NT2/D1 (cell line): ENCODE measurements at regions not wholly inside any gene's neighbourhood (a gene's known extent, or its start where the extent isn't known, plus 50 kb on each side); places are given as distances from the start of the nearest gene placed in this dataset.

ENCODE experiments used
- DNase-seq: peaks from one replicate; pipeline ENCODE4 v3.0.0-alpha.2; 2011; ENCODE audit warnings: low read depth, low spot score
- H3K27me3 ChIP-seq: 2 replicates; pipeline ENCODE4 v1.6.0; 2011; ENCODE audit warnings: mild to moderate bottlenecking; ENCODE audit not compliant: insufficient read length, insufficient read depth
- H3K36me3 ChIP-seq: 2 replicates; pipeline ENCODE4 v1.6.1; 2011; ENCODE audit warnings: mild to moderate bottlenecking, low read length, mixed read lengths; ENCODE audit not compliant: insufficient read depth, insufficient read length
- H3K4me1 ChIP-seq: 2 replicates; pipeline ENCODE4 v1.5.1; 2011; ENCODE audit not compliant: insufficient read depth, insufficient read length
- H3K4me3 ChIP-seq: 2 replicates; pipeline ENCODE4 v1.5.1; 2011; ENCODE audit warnings: low read depth; ENCODE audit not compliant: insufficient read length
- H3K9ac ChIP-seq: 2 replicates; pipeline ENCODE4 v1.6.0; 2011; ENCODE audit warnings: low read depth; ENCODE audit not compliant: insufficient read length
- H3K9me3 ChIP-seq: 2 replicates; pipeline ENCODE4 v1.5.1; 2011; ENCODE audit warnings: mild to moderate bottlenecking, low read length; ENCODE audit not compliant: insufficient read depth
- SUZ12 ChIP-seq: IDR thresholded peaks from 2 replicates; pipeline ENCODE4 v1.6.1; 2011; ENCODE audit not compliant: insufficient read length, insufficient read depth; ENCODE audit errors: extremely low read depth
- YY1 ChIP-seq: IDR thresholded peaks from 2 replicates; pipeline ENCODE4 v1.6.1; 2011; ENCODE audit not compliant: insufficient read length, insufficient read depth
- ZNF274 ChIP-seq: IDR thresholded peaks from 2 replicates; pipeline ENCODE4 v1.6.1; 2011; ENCODE audit warnings: mild to moderate bottlenecking, low read depth, low read length

- Histone ChIP-seq H3K9me3 (no peaks in the 10 kb centered on the region), H3K4me3 (no peak overlapping the region), H3K27me3 (no peaks in the 10 kb centered on the region), H3K36me3 (no peaks in the 10 kb centered on the region), H3K9ac (no peak overlapping the region), H3K4me1 (no peaks in the 10 kb centered on the region)
- TF ChIP-seq SUZ12, result no peak
- TF ChIP-seq YY1, result no peak
- TF ChIP-seq ZNF274, result no peak
- DNase-seq, result no peak
Observed at GRCh38 chr3:102016417-102016816, 167.1 kb downstream of the NFKBIZ start.

GRCh38 chr3:102017784-102018183, 168.5 kb downstream of the NFKBIZ start:
- H3K36me3 ChIP-seq, result no peaks in the 10 kb centered on the region
- TF ChIP-seq YY1, result no peak
- no peak for TF ChIP-seq ZNF274
- no peak for TF ChIP-seq SUZ12
- H3K27me3 ChIP-seq, result no peaks in the 10 kb centered on the region
- H3K9ac ChIP-seq, result no peak overlapping the region
- DNase-seq, result no peak
- H3K4me3 ChIP-seq, result no peak overlapping the region
- no peaks in the 10 kb centered on the region for H3K9me3 ChIP-seq
- H3K4me1 ChIP-seq, result no peaks in the 10 kb centered on the region

GRCh38 chr3:102018551-102018950, 169.2 kb downstream of the NFKBIZ start:
- Histone ChIP-seq H3K9me3 (no peaks in the 10 kb centered on the region), H3K4me3 (no peak overlapping the region), H3K4me1 (no peaks in the 10 kb centered on the region), H3K27me3 (no peaks in the 10 kb centered on the region), H3K9ac (no peak overlapping the region), H3K36me3 (no peaks in the 10 kb centered on the region)
- DNase-seq, result no peak
- TF ChIP-seq SUZ12 (no peak), ZNF274 (no peak), YY1 (no peak)

GRCh38 chr3:102020735-102021134, 171.4 kb downstream of the NFKBIZ start:
- H3K9me3 ChIP-seq, result no peaks in the 10 kb centered on the region
- no peaks in the 10 kb centered on the region for H3K36me3 ChIP-seq
- no peak overlapping the region for H3K4me3 ChIP-seq
- no peak overlapping the region for H3K9ac ChIP-seq
- no peak for DNase-seq
- H3K4me1 ChIP-seq, result no peaks in the 10 kb centered on the region
- TF ChIP-seq SUZ12 (no peak), ZNF274 (no peak), YY1 (no peak)
- H3K27me3 ChIP-seq, result no peaks in the 10 kb centered on the region

GRCh38 chr3:102024270-102024904, 175.1 kb downstream of the NFKBIZ start:
- no peaks in the 10 kb centered on the region for H3K4me1 ChIP-seq
- H3K9ac ChIP-seq, result no peak overlapping the region
- no peak overlapping the region for H3K4me3 ChIP-seq
- DNase-seq, result no peak
- no peaks in the 10 kb centered on the region for H3K27me3 ChIP-seq
- H3K36me3 ChIP-seq, result no peaks in the 10 kb centered on the region
- no peaks in the 10 kb centered on the region for H3K9me3 ChIP-seq
- TF ChIP-seq ZNF274, result no peak
- TF ChIP-seq SUZ12, result no peak
- no peak for TF ChIP-seq YY1

DNA sequence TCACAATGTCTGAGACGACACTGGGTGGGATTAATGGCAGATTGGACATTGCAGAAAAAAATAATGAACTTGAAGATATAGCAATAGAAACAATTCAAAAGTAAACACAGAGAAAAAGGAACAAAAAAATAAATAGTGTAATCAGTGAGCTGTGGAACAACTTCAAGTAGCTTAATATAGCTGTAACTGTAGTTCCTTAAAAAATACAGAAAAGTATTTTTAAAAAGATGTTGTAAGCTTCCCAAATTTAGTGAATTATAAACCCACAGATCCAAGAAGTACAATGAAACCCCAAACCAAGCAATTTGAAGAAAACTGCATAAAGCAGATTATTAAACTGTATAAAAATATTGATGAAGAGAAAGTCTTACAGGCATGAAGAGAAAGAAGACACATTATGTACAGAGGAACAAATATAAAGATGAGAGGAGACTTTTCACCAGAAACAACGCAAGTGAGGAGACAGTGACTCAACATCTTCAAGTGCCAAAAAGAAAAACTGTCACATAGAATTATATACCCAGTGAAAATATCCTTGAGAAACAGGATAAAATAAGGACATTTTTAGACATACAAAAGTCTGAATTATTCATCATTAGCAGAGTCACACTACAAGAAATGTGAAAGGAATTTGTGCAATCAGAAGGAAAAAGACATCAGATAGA, 176.4 kb downstream of the NFKBIZ start:
- H3K36me3 ChIP-seq, result no peaks in the 10 kb centered on the region
- H3K27me3 ChIP-seq, result no peaks in the 10 kb centered on the region
- no peaks in the 10 kb centered on the region for H3K9me3 ChIP-seq
- no peak overlapping the region for H3K9ac ChIP-seq
- no peaks in the 10 kb centered on the region for H3K4me1 ChIP-seq
- H3K4me3 ChIP-seq, result no peak overlapping the region
- no peak for DNase-seq
- TF ChIP-seq YY1 (no peak), ZNF274 (no peak), SUZ12 (no peak)

DNA sequence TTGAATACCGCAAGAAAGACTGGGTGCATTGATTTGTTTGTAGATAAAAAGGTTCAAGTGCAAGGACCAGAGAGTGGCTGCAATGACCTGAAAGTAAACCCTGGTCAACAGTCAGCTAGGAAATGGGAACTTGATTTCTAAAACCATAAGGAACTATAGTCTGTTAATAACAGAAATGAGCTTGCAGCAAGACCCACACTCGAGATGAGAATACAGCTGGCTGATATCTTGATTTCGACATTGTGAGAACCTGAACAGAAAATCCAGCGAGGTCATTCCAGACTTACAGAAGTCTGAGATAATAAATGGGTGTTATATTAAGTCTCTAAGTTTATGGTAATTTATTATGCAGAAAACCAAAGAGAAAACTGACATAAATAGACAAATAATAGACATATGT, 177.3 kb downstream of the NFKBIZ start:
- Histone ChIP-seq H3K27me3 (no peaks in the 10 kb centered on the region), H3K4me3 (no peak overlapping the region), H3K9ac (no peak overlapping the region), H3K4me1 (no peaks in the 10 kb centered on the region), H3K36me3 (no peaks in the 10 kb centered on the region), H3K9me3 (no peaks in the 10 kb centered on the region)
- DNase-seq, result no peak
- TF ChIP-seq ZNF274 (no peak), SUZ12 (no peak), YY1 (no peak)
